D721Med (cell line): ENCODE measurements at regions not wholly inside any gene's neighbourhood (a gene's known extent, or its start where the extent isn't known, plus 50 kb on each side); places are given as distances from the start of the nearest gene placed in this dataset.

Experiments used
- DNase-seq: peaks from one replicate; pipeline ENCODE4 v3.0.0; 2011; ENCODE audit warnings: low spot score; ENCODE audit not compliant: insufficient read length
- FAIRE-seq: peaks from 2 replicates; lab custom pipeline; 2011; peaks lifted over from hg19 to GRCh38; lab: Jason Lieb, UNC
- TF ChIP-seq, protein P1 (sequence below): IDR thresholded peaks from 2 replicates; pipeline ENCODE4 v1.5.1; 2012; ENCODE audit warnings: mild to moderate bottlenecking, control low read depth; ENCODE audit not compliant: insufficient read depth; ENCODE audit errors: missing control alignments

DNA sequence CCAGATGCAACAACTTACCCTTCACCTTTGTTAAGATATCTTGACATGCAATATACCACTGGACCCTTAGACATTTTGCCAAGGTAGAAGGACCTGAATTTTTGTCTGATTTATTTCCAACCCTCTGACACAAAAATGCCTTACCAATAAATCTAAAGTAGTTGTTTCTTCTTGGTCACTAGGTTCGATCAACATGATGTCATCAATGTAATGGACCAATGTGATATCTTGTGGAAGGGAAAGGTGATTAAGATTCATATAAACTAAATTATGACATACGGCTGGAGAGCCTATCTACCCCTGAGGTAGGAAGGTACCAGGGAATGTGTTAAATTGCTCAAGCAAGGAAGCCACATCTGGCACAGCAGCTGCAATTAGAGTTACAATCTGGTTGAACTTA lies 67.7 kb upstream of the SERPINE2 start:
- FAIRE-seq (no peak), DNase-seq (no peak)
- TF ChIP-seq, protein P1, sequence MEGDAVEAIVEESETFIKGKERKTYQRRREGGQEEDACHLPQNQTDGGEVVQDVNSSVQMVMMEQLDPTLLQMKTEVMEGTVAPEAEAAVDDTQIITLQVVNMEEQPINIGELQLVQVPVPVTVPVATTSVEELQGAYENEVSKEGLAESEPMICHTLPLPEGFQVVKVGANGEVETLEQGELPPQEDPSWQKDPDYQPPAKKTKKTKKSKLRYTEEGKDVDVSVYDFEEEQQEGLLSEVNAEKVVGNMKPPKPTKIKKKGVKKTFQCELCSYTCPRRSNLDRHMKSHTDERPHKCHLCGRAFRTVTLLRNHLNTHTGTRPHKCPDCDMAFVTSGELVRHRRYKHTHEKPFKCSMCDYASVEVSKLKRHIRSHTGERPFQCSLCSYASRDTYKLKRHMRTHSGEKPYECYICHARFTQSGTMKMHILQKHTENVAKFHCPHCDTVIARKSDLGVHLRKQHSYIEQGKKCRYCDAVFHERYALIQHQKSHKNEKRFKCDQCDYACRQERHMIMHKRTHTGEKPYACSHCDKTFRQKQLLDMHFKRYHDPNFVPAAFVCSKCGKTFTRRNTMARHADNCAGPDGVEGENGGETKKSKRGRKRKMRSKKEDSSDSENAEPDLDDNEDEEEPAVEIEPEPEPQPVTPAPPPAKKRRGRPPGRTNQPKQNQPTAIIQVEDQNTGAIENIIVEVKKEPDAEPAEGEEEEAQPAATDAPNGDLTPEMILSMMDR, result no peak

DNA sequence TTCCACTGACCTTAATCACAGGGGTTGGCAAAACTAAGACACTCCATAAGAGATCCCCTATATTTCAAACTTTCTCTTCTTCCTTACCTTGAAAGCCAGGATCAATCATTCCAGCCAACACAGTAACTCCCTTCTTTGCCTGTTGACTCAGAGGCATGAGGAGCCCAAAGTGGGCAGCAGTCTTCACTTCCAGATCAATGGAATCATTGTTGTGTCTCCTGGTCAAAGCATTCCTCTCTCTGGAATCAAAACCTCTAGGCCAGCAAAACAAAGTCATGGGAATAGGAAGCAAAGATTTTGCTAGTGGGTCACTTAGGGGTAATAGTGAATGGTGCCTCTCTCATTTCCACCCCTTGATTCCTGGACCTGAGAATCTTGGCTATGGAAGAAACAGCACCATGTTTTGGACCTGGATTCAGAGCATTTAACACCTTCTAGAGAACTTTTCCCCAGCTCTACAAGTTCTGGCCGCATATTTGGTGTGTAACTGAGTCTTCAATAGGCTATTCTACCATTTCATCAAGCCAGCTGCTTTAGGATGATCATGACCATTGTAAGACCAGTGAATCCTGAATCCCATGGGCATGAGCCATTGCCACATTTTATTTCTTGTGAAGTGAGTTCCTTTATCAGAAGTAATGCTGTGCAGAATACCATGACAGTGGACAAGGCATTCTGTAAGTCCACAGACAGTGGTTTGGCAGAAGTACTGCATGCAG lies 65.7 kb upstream of the SERPINE2 start:
- no peak for DNase-seq
- TF ChIP-seq, protein P1, result no peak
- FAIRE-seq, result no peak

DNA sequence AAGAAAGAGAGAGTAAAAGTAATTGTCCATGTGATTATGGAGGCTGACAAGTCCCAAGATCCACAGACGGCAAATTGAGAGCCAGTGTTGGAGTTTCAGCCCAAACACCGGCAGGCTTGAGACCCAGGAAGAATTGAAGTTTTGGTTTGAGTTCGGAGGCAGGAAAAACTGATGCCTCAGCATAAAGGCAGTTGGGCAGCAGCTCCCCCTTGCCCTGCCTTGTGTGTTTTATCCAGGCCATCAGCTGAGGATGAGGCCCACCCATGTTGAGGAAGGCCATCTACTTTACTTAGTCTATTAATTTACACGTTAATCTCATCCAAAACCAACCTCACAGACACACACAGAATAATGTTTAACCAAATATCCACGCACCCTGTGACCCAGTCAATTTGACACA lies 64.6 kb upstream of the SERPINE2 start:
- FAIRE-seq (no peak), DNase-seq (no peak)
- TF ChIP-seq, protein P1, result no peak

DNA sequence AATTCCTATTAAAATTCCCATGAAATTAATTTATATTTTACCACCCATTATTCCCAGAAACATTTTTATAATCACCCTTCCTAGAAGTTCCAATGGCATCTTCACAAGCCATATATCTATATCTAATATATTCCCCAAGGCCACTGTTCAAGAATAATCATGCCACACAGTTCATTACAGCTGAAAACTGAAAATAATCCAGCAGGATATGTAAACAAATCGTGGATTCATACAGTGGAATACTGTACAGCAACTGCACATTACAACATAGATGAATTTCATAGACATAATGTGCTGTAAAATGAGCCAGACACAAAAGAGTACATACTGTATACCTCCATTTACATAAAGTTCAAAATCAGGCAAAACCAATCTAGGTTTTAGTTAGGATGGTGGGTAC lies 63.9 kb upstream of the SERPINE2 start:
- no peak for DNase-seq
- TF ChIP-seq, protein P1, result no peak
- FAIRE-seq, result no peak

DNA sequence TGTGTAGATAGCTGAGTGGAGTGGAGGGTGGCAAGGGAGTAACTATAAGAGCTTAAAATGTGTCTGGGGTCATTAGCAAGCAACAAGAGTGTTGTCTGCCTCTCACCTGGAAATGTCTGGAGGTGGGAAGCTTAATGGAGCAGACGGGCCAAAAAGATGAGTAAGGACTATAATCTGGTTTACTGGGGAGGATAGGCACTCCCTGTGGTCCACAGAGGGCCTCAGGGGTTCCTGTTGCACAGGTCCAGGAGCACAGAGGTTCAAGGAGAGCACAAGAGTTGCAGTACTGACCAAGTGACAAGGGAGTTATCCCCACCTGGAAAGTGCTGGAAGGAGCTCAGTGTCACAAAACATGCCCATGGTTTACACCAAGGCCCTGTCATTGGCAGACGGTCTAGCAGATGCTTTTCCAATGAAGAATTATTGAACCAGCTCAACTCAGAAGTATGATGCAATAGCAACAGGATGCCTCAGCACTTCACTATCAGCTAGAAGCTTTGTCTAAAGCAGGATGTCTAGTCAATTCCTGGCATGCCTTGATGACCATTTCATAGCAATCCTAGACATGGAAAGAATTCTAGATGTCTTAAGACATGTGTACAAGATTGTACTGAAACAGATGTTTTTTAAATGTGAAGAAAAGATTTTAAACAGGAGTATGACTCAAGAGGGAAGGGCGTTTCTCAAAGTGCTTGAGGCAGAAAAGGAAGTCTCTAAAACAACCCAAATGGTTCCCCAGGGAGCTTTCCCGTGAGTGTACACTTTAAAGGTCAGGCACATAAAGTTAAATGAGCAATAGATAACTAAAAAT lies 62.9 kb upstream of the SERPINE2 start:
- no peak for FAIRE-seq
- TF ChIP-seq, protein P1, result no peak

DNA sequence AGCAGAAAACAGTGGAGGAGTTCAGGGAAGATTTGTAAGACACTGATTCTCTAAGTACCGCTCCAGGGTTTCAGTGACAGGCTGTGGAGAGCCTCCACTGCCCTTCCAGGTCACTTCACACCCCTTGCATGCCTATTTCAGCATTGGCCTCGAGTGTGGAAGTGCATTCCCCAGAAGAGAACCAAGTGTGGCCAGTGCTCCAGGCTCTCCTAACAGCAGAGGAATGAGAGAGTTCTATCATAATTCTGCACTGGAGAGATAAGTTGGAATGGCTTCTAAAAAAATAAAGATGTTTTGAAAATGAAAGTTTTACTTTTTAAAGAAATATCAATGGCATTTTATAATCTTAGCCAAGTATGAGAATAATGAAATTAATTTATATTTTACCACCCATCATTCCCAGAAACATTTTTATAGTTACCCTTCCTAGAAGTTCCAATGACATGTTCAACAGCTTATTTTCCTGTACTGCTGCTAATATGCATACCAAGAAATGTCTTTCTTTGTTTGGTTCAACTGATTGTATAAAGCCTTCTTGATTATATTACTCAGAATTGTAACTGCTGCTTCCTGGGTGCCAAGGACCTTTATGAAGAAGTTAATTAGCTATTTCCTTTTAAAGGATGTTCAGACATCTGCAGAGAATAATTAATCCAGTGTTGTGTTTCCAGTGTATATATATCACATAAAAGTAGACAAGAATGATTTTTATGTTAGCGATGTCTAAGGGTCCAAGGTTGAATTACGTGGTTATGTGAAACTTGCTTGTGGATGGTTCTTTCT lies 61.0 kb upstream of the SERPINE2 start:
- FAIRE-seq, result no peak

More for the DNA sequence above, 62.9 kb upstream of the SERPINE2 start:
- DNase-seq, result no peak

More for the DNA sequence above, 61.0 kb upstream of the SERPINE2 start:
- no peak for DNase-seq
- TF ChIP-seq, protein P1, result no peak
